Erythroblast (primary cell): ENCODE measurements at regions not wholly inside any gene's neighbourhood (a gene's known extent, or its start where the extent isn't known, plus 50 kb on each side); places are given as distances from the start of the nearest gene placed in this dataset.

ENCODE experiments used
- GATA1 ChIP-seq: IDR thresholded peaks from 2 replicates; pipeline ENCODE4 v1.6.1; 2011; ENCODE audit warnings: low read depth, mild to moderate bottlenecking, control low read depth, low read length, moderate library complexity
- POLR2A ChIP-seq: IDR thresholded peaks from 2 replicates; pipeline ENCODE4 v1.6.1; 2011; ENCODE audit warnings: mild to moderate bottlenecking, low read length

DNA sequence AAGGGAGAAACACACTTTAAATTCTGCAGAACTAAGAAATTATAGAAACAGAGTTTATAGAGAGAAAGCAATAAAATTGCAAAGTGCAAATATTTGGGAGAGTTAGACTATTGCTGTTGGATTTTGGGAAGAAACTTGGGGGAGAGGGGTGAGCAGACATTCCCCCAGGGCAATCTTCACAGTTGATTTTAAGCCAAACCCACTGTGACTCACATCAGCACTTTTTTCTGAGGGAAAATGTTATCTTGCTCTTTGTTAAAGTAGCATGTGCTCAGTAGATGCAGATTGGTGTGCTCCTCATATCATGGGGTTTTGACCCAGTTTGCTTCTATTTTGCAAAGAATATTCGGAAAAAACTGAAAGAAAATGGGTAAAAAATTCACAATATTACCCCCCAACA lies 367.6 kb downstream of the CDH11 start:
- TF ChIP-seq POLR2A, result no peak
- no peak for TF ChIP-seq GATA1
